Activated CD8-positive, alpha-beta memory T cell treated with anti-CD3 and anti-CD28 coated beads for 24 hours (primary cell): ENCODE measurements at regions not wholly inside any gene's neighbourhood (a gene's known extent, or its start where the extent isn't known, plus 50 kb on each side); places are given as distances from the start of the nearest gene placed in this dataset.
"Not testable (repeated sequence)": the region's sequence is repeated elsewhere in the genome, so short reads cannot be mapped to it uniquely, and the experiment has no call there.

ENCODE experiments used
- DNase-seq: peaks from one replicate; pipeline ENCODE4 v3.0.0-alpha.2; 2020

GRCh38 chr16:61421111-61421510 is 615.1 kb downstream of the CDH8 start:
- DNase-seq: no peak

DNA sequence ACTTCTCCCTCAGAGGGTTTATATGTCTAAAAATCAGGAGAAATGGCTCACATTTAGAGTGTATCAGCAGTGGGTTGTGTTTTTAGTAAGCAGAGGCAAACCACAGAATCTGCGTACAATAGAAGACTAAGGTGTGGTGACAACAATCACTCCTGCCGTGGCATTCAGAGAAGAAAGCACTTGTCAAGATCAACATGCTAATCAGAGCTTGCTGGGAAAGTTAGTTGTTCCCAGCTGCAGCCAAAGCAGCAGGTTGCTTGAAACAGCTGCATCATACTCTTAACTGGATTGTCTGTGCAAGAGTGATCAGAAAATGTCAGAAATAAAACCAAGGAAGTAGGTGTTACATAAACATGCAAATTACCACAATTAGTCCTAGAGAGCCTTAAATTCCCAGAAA is 616.4 kb downstream of the CDH8 start:
- no peak for DNase-seq

DNA sequence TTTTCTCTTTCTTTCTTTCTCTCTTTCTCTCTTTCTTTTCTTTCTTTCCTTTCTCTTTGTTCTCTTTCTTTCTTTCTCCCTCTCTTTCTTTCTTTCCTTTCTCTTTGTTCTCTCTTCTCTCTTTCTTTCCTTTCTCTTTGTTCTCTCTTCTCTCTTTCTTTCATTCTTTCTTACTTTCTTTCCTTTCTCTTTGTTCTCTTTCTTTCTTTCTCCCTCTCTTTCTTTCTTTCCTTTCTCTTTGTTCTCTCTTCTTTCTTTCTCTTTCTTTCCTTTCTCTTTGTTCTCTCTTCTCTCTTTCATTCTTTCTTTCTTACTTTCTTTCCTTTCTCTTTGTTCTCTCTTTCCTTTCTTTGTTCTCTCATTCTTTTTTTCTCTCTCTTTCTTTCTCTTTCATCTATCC is 617.4 kb downstream of the CDH8 start:
- not testable (repeated sequence) for DNase-seq

DNA sequence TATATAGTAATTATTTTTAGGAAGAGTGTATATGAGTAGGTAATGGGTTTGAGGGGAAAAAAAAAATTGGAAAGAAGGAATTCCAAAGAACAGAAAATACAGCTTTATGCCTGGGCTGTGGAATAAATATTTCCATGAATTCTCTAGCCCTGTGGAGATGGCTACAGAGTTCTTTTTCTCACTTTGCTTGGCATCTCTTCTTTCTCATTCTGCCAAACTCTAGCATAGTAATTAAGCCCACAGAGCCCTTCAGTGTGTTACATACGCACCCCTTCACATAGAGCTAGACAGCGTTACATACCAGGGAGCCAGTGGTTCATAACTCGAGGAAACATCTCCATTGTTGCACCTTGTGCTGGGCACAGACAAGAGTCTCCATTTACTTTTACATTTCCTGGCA is 621.1 kb downstream of the CDH8 start:
- no peak for DNase-seq

- no peak for DNase-seq
Measured at GRCh38 chr16:61413021-61413420, 623.2 kb downstream of the CDH8 start.

DNA sequence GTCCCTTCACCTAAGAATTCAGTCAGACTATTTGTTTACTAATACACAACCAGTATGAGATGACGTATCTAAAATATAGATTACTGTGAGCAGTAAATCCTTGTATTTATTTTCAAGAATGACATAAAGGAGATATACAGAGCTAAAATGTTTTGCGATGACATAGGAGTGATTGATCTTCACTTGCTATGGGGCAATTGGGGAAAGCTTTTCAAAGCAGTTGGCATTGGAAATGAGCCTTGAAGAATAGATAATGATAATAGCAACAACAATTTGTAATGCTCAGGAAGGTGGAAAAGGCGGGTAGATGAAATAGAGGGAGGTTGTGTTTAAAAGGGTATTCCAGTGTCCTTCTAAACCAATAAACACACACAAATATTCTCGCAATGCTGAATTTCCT is 623.7 kb downstream of the CDH8 start:
- no peak for DNase-seq

GRCh38 chr16:61409604-61410003 is 626.6 kb downstream of the CDH8 start:
- DNase-seq: no peak

DNA sequence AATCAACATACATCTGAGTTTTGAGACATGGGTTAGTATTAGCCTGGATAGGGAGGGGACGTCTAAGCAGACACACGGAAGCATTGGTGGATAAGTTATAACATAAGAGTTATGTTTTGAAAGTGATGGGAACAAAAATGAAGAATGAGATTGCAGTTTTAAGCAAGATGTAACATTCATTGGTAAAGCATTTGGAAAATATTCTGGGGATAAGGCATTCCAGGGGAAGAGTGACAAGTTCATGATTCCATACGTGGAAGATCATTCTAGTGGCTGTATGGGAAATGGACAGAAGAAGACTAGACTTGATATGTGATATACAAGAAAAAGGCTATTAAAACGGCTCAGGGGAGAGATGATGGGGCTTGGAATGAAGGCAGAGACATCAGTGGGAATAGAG is 632.9 kb downstream of the CDH8 start:
- DNase-seq: no peak

DNA sequence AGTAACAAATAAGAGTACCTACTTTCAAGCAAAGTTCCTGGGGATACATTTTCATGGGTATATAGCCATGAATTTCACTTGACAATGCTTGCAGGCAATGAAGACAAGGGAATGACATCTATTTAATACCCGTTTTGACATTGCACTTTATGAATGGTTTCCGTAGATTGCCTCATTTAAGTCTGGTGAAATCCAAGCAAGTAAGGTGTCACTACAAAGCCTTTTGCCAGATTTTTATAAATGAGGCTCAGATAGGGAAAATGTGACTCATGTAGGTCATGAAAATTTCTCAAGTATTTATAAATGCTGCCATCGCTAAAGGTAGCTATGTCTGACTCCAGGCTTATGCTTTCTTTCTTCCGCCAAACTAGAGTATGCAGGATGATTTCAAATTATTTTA is 644.3 kb downstream of the CDH8 start:
- DNase-seq: no peak

- no peak for DNase-seq
Measured at GRCh38 chr16:61390965-61391637, 645.1 kb downstream of the CDH8 start.

DNA sequence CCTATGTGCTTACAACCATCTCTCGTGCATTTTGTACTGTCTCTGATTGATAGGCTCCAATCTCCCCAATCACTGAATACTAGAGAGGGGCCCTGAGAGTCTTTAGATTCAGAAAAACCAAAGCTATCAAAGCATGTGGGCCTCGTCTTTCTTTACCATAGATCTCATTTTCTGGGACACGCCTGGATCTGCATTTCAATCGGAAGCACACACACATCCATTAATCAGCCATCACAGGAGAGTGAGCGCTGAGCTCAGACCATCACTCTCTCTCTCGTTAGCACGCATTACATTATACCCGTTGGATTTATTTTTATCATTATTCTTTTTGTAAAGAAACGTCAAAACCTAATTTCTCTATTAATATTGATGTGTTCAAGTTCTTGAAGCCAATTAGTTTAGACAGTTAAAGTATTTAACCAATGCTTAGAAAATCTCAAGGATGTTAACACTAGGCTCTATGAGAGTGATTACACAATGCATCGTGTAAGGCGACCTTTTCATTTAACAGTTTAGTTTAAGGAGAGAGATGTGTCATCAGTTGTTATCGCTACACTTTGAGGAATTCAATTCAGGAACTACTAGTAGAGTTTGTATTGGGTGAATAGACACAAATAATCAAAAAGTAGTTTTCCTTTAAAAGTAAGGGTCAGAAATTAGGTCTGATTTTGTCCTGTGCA is 650.7 kb downstream of the CDH8 start:
- DNase-seq: no peak

GRCh38 chr16:61382435-61382834 is 653.8 kb downstream of the CDH8 start:
- no peak for DNase-seq

DNA sequence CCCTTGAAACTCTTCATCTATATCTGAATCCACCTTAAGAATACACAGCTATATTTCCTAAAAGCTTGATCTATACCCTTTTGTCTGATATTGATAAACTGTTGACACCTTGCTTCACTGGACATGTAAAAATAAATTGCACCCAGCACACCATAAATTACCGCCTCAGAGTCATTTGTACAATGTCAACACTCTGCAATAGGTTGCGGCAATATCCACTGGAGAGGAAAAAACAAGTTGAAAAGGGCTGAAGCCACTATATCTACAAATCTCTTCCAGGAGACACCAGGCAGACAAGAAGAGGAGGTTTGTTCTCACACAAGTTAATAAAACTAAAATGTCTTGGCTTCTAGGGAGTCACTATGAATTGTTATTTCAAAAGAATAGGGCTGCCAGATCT is 656.9 kb downstream of the CDH8 start:
- no peak for DNase-seq

GRCh38 chr16:61374071-61374470 is 662.2 kb downstream of the CDH8 start:
- DNase-seq: no peak

- no peak for DNase-seq
Measured at GRCh38 chr16:61371881-61372280, 664.4 kb downstream of the CDH8 start.

- DNase-seq: no peak
Measured at GRCh38 chr16:61371388-61371787, 664.9 kb downstream of the CDH8 start.

GRCh38 chr16:61370564-61370963 is 665.7 kb downstream of the CDH8 start:
- no peak for DNase-seq

DNA sequence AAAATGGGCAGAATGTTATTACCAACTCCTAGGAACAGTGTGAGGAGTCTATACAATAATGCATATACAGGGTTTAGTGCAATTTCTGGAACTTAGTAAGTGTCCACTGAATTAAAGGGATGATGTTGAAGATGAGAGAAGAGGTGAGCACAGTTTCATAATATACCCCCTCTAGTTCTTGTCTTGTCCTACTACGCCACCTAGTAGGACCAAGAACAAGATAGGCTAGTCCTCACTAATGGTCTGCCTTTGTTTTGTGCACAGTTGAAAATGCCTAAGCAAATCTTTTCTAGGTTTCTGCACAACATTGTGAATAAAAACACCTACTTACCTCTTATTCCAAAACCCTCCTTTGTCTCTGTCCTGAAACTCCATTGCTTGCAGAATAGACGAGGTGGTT is 670.2 kb downstream of the CDH8 start:
- no peak for DNase-seq

DNA sequence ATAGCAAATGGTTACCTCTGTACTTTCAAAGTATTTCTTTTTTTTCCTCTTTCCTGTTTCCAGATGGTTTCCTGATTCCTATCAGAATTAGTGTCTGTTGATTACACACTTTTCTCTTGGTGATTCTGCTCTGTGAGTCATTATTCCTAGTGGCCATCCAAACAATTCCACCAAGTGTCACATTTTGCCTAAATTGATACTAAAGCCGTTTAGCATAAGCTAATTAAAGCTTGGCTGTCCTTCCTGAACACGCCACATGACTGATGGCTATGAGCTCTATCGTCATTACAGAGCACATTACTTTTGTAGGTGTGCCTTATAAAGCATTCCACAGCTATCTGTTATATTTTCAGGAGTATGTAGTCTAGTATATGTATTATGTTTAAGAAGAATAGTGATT is 671.2 kb downstream of the CDH8 start:
- DNase-seq: no peak

DNA sequence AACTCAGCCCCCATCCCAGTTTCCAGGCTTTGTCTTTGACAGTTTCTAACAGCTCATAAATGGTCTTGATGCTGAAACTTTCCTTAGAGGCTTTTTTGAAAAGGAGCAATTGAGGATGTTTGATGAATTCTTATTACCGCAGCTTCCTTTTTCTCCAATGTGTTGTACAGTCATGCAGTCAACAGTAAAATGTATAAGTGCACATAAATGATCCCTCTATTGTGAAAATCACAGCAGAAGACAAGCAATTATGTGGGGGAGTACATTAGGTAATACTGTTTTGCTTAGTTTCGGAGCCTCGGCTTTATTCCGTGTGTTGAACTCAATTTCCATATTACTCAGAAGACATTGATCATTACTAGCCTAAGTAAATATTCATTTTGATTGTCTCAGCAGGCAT is 673.7 kb downstream of the CDH8 start:
- DNase-seq: no peak

DNA sequence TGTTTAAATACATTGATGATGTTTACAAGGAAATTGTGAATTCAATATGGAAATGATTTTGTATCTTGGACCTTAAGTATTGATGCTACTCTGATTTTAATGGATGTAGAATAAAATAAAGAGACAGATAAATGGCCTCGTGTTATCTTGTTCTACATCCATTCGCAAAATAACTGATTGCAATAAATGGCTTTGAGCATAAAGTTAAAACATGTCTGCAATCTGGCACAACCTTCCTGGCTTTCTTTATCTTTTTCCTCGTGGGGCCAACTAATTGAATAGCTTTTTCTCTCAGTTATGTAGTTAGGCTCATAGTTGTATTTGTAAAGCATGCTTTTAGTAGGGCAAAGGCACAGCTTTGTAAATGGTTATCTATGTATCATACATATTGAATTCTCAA is 691.4 kb downstream of the CDH8 start:
- DNase-seq: no peak

DNA sequence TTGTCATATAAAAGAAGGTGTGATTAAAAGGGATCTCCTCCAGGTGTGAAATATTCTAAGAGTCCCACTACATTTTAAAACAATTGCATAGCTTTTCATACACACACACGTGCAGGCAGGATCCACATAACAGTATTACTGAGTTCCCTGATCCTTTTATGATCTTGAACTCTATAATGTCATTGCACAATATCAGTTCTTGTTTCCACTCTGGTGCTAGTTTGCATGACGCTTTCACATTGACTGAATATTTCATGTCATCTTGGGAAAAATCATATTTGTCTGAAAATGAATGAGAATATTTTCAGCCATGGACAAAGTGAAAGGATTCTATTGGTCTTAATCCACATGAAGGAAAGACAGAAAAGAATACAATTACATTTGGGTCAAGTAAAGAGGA is 703.8 kb downstream of the CDH8 start:
- no peak for DNase-seq

DNA sequence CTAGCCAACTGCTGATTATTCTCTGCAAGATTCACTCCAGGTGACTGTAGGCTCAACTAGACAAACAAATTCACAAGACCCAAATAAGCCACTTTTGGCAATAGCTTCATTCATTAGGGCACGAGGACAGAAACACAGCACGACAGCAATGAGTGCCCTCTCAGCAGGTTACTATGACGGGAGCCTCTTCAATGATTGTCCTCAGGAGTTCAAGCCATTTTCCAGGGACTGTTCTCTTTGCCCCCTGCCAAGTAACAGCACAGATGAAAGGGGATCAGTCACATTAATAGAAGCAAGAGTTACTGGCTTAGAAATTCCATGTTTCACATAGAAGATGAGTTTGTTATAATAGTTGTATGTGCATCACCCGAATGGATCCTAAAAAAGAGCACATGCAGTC is 712.2 kb downstream of the CDH8 start:
- no peak for DNase-seq

DNA sequence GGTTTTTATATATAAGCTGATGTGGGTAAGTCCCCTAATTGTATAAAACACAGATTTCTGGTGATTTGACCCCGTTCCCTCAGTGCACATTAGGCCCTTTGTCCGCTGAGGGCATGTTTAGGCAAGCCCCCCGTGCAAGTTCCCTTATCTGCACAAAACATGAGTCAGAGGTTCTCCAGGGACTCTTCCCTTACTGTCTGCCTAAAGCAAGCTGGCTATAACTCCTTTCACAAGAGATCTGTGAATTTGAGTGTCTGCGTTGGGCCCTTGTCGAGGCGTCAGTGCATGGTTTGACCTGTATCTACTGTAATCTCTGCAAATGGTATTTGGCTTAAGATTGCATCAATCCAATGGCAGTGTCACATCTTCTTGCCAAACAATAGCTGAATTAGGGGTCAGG is 712.8 kb downstream of the CDH8 start:
- no peak for DNase-seq

GRCh38 chr16:61320791-61321190 is 715.4 kb downstream of the CDH8 start:
- DNase-seq: no peak
